ENCODE measurements at regions not wholly inside any gene's neighbourhood (a gene's known extent, or its start where the extent isn't known, plus 50 kb on each side); places are given as distances from the start of the nearest gene placed in this dataset.

DNA sequence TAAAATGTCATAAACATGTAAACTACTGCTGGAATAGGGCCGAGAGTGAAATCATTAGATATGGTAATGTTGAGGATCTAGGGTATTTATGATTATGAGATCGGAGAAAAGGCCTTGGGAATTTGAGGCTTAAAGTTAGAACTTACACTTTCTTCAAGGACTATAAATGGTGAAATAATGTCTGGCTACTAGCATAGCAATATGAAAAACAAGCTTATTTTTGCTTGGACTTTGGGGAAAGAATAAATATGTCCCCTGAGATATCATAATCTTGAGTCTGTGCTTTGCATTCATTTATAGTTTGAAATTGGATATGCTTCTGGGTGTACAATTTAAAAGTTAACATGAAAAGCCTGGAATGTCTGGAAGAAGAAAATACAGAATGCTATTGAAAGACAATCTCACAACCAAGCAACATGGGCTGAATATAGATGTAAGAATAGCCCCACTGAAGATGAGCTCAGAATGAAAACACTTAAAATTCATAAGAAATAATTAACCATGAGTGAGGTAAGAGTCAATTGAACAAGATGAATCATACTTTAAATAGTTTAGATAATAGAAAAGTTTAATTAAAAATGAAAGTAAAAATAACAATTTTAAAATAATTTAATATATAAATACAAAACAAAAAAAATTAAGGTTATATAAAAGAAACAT is 1555.4 kb upstream of the MIR17HG start:
- H3K4me2 ChIP-seq (ENCODE audit: low read depth, low read length, poor library complexity, severe bottlenecking): no peak overlapping the region
- no peak overlapping the region for H3K9ac ChIP-seq (ENCODE audit: low read length)
- no peaks in the 10 kb centered on the region for H3K9me2 ChIP-seq (replicated peaks; ENCODE audit: insufficient read depth, low read length)

DNA sequence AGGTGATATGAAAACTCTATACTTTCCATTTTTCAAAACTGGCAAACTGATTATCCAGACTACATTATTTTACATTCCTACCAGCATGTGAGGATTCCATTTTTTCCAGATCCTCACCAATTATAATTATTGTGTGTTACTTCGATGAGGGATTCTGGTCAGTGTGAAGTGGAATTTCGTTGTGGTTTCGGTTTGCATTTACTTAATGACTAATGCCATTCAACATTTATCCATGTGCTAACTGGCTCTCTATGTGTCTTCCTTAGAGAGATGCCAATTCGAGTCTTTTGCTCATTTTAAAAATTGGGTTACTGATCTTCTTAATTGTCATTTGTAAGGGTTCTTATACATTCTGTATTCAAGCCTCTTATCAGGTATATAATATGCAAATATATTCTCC is 1551.3 kb upstream of the MIR17HG start:
- H3F3A ChIP-seq (ENCODE audit: insufficient read depth): no peaks in the 10 kb centered on the region
- H3K9me2 ChIP-seq (replicated peaks; ENCODE audit: insufficient read depth, low read length): no peaks in the 10 kb centered on the region
- no peak overlapping the region for H3K4me3 ChIP-seq (ENCODE audit: insufficient read depth, low read length, poor library complexity, severe bottlenecking)
- no peak overlapping the region for H3K4me2 ChIP-seq (ENCODE audit: low read depth, low read length, poor library complexity, severe bottlenecking)
- H3K79me2 ChIP-seq (ENCODE audit: insufficient read depth, low read length): no peaks in the 10 kb centered on the region
- H3K27ac ChIP-seq (ENCODE audit: low read depth, low read length): no peak overlapping the region
- no peaks in the 10 kb centered on the region for H4K20me1 ChIP-seq (ENCODE audit: low read depth, low read length)
- no peak overlapping the region for H2AFZ ChIP-seq (ENCODE audit: low read depth, low read length, severe bottlenecking)
- no peaks in the 10 kb centered on the region for H3K36me3 ChIP-seq (ENCODE audit: low read length)
- TF ChIP-seq, protein P1, sequence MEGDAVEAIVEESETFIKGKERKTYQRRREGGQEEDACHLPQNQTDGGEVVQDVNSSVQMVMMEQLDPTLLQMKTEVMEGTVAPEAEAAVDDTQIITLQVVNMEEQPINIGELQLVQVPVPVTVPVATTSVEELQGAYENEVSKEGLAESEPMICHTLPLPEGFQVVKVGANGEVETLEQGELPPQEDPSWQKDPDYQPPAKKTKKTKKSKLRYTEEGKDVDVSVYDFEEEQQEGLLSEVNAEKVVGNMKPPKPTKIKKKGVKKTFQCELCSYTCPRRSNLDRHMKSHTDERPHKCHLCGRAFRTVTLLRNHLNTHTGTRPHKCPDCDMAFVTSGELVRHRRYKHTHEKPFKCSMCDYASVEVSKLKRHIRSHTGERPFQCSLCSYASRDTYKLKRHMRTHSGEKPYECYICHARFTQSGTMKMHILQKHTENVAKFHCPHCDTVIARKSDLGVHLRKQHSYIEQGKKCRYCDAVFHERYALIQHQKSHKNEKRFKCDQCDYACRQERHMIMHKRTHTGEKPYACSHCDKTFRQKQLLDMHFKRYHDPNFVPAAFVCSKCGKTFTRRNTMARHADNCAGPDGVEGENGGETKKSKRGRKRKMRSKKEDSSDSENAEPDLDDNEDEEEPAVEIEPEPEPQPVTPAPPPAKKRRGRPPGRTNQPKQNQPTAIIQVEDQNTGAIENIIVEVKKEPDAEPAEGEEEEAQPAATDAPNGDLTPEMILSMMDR (IDR thresholded peaks at IDR 0.05; ENCODE audit: insufficient read depth, low read length, poor library complexity, severe bottlenecking): no peak
- TF ChIP-seq EZH2phosphoT487 (conservative IDR thresholded peaks at IDR 0.05; ENCODE audit: low read length): no peak
- no peak overlapping the region for H3K9ac ChIP-seq (ENCODE audit: low read length)
- no peaks in the 10 kb centered on the region for H3K27me3 ChIP-seq (ENCODE audit: low read length)
- H3K9me3 ChIP-seq (ENCODE audit: insufficient read depth, low read length): no peaks in the 10 kb centered on the region

More for the DNA sequence above, 1555.4 kb upstream of the MIR17HG start:
- Histone ChIP-seq H3K79me2 (ENCODE audit: insufficient read depth, low read length) (no peaks in the 10 kb centered on the region), H3K36me3 (ENCODE audit: low read length) (no peaks in the 10 kb centered on the region), H3K27me3 (ENCODE audit: low read length) (no peaks in the 10 kb centered on the region), H4K20me1 (ENCODE audit: low read depth, low read length) (no peaks in the 10 kb centered on the region), H3K27ac (ENCODE audit: low read depth, low read length) (no peak overlapping the region), H2AFZ (ENCODE audit: low read depth, low read length, severe bottlenecking) (no peak overlapping the region), H3K4me3 (ENCODE audit: insufficient read depth, low read length, poor library complexity, severe bottlenecking) (no peak overlapping the region), H3F3A (ENCODE audit: insufficient read depth) (no peaks in the 10 kb centered on the region), H3K9me3 (ENCODE audit: insufficient read depth, low read length) (no peaks in the 10 kb centered on the region)
- TF ChIP-seq, protein P1 (IDR thresholded peaks at IDR 0.05; ENCODE audit: insufficient read depth, low read length, poor library complexity, severe bottlenecking): no peak
- no peak for TF ChIP-seq EZH2phosphoT487 (conservative IDR thresholded peaks at IDR 0.05; ENCODE audit: low read length)

DNA sequence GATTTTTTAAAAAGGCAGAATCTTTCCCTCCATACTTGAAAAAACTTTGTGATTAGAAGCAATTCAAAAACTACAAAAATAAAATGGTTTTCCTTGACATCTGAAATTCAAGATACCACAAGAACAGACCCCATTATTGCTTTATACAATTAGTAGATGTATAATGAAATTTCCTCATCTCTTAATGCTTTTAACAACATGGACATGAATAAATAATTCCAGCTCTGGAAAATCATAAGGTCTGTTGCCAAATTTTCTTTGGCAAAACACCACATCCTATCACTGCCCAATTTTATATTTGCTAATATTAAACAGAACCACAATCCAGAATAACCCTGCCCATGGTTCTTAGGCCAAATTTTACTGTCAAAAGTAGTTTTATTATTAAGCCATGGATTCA is 1543.6 kb upstream of the MIR17HG start:
- H3K9ac ChIP-seq (ENCODE audit: low read length): no peak overlapping the region
- TF ChIP-seq EZH2phosphoT487 (conservative IDR thresholded peaks at IDR 0.05; ENCODE audit: low read length): no peak
- TF ChIP-seq, protein P1 (IDR thresholded peaks at IDR 0.05; ENCODE audit: insufficient read depth, low read length, poor library complexity, severe bottlenecking): no peak
- H3K36me3 ChIP-seq (ENCODE audit: low read length): no peaks in the 10 kb centered on the region
- H3K9me2 ChIP-seq (replicated peaks; ENCODE audit: insufficient read depth, low read length): no peaks in the 10 kb centered on the region
- H3K27ac ChIP-seq (ENCODE audit: low read depth, low read length): no peak overlapping the region
- H3F3A ChIP-seq (ENCODE audit: insufficient read depth): no peaks in the 10 kb centered on the region
- H3K79me2 ChIP-seq (ENCODE audit: insufficient read depth, low read length): no peaks in the 10 kb centered on the region
- no peaks in the 10 kb centered on the region for H3K27me3 ChIP-seq (ENCODE audit: low read length)
- no peak overlapping the region for H2AFZ ChIP-seq (ENCODE audit: low read depth, low read length, severe bottlenecking)
- no peak overlapping the region for H3K4me3 ChIP-seq (ENCODE audit: insufficient read depth, low read length, poor library complexity, severe bottlenecking)
- no peak overlapping the region for H3K4me2 ChIP-seq (ENCODE audit: low read depth, low read length, poor library complexity, severe bottlenecking)
- H4K20me1 ChIP-seq (ENCODE audit: low read depth, low read length): no peaks in the 10 kb centered on the region
- H3K9me3 ChIP-seq (ENCODE audit: insufficient read depth, low read length): no peaks in the 10 kb centered on the region
